ENCODE measurements at regions not wholly inside any gene's neighbourhood (a gene's known extent, or its start where the extent isn't known, plus 50 kb on each side); places are given as distances from the start of the nearest gene placed in this dataset.

DNA sequence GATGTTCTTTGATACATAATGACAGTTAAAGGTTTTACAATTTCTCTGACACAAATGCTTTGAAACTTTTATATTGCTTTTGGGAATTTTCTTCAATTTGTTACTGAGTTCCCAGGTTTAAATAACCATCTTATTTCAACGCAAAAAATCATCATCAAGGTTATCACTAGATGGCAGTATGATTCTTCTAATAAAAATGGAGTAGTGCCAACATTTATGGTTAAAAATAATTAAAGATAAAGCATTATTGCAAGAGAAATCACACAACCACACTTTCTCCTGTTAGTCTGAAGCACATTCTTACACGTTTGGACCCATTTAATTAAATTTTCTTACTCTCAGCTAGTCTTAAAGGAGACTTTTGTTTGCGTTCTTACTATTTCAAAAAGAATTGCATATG, 611.3 kb upstream of the CPXCR1 start:
- TF ChIP-seq CTCF (IDR thresholded peaks at IDR 0.05): no peak
- no peak for TF ChIP-seq POLR2A (IDR thresholded peaks at IDR 0.05)

Data from lower leg skin (tissue), 3 donors.